Thyroid gland (tissue), 4 donors: ENCODE measurements at regions not wholly inside any gene's neighbourhood (a gene's known extent, or its start where the extent isn't known, plus 50 kb on each side); places are given as distances from the start of the nearest gene placed in this dataset.

Experiments used
- CTCF ChIP-seq, 6 experiments: fragments of 200-600 bp in 3 of 6; fragments of 450-650 bp in 3 of 6; sonication (generic) in 3 of 6; IDR thresholded peaks; one replicate each; pipeline ENCODE4 v1.5.1; 2016 to 2019; ENCODE audit warnings: antibody characterized with exemption in 6 of 6, mild to moderate bottlenecking in 2 of 6, inconsistent platforms in 1 of 6, moderate library complexity in 1 of 6
- POLR2A ChIP-seq, 2 donors: fragments of 450-650 bp; IDR thresholded peaks; one replicate each; pipeline ENCODE4 v1.6.1; 2017; ENCODE audit warnings: antibody characterized with exemption in 2 of 2, mild to moderate bottlenecking in 2 of 2, moderate library complexity in 1 of 2

GRCh38 chr2:13916066-13916465 lies 716.5 kb upstream of the LRATD1 start:
- TF ChIP-seq CTCF (IDR thresholded peaks at IDR 0.05) (no peak), POLR2A (IDR thresholded peaks at IDR 0.05) (no peak)
